ENCODE measurements at regions not wholly inside any gene's neighbourhood (a gene's known extent, or its start where the extent isn't known, plus 50 kb on each side); places are given as distances from the start of the nearest gene placed in this dataset.

DNA sequence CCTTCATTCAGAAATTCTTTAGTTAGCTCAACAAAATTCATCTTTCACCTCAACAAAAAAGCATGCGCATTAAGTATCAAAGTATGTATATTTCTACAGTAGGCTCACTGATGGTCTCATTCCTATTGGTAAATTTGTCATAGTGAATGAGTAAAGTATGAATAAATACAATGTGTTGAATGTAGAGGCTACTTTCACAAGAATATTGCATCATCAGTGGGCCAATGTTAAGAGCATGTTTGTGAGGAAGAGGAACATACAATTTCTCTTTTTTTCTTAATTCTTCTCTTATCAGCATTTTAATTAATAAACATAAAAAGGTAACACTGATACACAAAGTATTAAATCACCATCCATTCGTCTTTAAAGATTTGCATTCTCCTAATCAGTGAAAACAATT is 505.1 kb downstream of the CETN3 start:
- no peak for DNase-seq

DNA sequence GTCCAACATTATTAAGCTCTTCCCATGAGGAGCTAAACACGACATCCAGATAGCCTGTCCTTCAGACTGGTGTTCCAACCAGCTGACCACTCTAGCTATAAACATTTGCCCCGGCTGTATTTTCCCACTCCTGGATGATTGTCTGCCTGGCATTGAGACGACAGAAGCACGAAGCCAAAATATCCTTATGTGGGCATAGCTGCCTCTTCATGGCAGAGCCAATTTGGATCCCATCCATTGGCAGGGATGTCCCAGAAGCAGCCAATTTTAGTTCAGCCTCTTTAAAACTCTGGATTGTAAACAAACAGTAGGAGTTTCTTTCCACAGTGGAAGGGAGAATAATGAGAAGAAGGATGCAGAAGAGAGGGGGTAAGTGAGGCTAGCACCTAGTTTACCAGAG is 507.6 kb downstream of the CETN3 start:
- DNase-seq, result no peak

GRCh38 chr5:89901346-89901745 is 508.2 kb downstream of the CETN3 start:
- no peak for DNase-seq

- no peak for DNase-seq
These were observed 509.2 kb downstream of the CETN3 start for GRCh38 chr5:89900346-89900745.

DNA sequence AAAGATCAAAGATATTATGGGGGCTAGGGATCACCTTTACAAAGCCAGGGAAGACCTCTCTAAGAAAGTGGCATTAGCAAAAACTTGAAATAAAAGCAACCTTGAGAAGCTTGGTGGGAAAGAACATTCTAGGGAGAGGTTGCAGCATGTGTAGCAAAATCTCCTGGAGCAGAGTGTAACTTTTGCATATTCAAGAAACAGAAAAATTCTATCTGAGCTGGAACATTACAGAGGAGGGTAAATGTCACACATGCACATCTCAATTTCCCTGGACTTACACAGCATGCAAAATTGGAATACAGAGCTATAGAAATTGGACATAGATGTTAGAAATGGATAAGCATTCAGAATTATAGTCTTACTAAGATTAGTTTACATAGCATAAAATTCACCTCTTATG is 510.0 kb downstream of the CETN3 start:
- no peak for DNase-seq

DNA sequence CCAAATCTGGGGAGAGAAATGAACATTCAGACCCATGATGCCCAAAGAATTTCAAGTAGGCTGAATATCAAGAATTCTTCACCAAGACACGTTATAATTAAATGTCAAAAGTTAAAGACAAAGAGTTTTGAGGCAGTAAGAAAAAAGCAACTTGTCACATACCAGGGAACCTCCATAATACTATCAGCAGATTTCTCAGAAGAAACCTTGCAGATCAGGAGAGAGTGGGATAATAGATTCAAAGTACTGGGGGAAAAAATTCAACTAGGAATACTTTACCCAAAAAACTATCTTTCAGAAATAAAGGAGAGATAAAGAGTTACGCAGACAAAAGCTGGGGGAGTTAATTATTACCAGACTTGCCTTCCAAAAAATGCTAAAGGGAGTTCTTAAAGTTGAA is 516.0 kb downstream of the CETN3 start:
- no peak for DNase-seq

DNA sequence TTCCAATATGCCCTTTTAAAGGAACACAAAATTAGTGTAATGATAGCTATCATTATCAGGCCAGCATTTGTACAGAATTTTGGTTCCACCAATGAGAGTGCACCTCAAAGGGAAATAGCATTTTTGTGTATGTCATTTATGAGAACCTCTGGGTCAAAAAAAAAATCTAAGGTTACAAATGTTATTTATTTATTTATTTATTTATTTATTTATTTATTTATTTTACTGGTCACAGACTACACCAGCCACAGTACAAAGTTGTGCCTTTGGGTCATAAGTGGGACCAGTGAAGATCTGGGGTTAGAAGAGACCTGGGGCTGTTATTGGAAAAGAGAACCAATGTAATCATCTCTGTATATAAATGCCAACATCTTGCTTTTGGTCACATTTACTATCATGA is 523.9 kb downstream of the CETN3 start:
- no peak for DNase-seq

GRCh38 chr5:89883967-89884366 is 525.6 kb downstream of the CETN3 start:
- DNase-seq, result no peak

- no peak for DNase-seq
These were observed 531.1 kb downstream of the CETN3 start for GRCh38 chr5:89878140-89879132.

DNA sequence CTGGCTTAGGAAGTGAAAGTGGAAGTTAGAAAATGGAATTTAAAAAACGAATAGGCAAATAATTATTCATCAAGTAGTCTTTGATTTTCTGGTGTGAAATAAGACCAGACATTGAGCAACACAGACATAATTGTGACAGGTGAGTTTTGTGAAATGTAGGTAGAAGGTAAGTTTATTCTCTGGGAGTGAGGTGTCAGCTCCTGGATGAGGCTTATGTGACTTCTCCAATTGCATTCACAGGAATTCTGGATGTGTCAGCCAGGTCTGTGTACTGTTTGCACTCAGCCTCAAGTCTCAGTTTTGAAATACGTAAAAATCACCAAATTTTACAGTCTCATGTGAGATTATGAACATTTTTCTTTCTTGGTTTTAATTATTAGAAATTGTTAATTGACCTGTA is 537.6 kb downstream of the CETN3 start:
- DNase-seq, result no peak

DNA sequence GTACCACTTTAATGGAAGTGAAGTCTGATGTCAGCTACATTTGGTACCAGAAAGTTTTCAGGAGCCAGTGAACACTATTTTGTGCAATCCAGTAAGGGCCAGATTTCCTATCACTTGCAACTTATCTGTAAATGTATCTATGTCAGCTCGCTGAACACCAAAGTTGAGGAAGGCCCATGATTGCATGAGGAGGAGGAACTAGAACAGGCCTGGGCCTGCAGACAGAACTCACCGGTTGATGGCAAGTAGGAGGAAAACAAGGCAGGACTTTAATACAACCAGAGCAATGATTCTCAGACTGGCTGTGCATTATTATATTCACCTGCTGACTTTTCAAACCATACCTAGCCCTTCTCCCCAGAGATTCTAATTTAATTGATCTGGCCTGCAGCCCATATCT is 540.2 kb downstream of the CETN3 start:
- no peak for DNase-seq

GRCh38 chr5:89866410-89866809 is 543.1 kb downstream of the CETN3 start:
- no peak for DNase-seq

DNA sequence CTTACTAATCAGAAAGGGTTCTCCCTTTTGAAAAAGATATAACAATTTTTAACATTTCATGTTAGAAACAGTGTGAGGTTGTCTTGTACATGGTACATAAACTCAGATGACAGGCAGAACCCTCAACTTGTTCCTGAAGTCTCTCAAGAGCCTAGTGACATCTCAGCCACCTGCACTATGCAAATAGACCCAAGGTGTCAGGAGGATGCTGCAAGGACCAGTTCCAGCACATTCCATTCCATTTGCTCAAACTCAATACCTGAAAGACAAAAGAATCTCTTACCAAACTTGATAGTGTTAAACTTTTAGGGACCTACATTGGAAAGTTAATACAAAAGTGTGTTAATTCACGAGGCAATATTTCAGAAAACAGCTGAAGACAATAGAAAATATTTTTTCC is 544.6 kb downstream of the CETN3 start:
- no peak for DNase-seq

GRCh38 chr5:89857790-89858189 is 551.8 kb downstream of the CETN3 start:
- DNase-seq, result no peak

DNA sequence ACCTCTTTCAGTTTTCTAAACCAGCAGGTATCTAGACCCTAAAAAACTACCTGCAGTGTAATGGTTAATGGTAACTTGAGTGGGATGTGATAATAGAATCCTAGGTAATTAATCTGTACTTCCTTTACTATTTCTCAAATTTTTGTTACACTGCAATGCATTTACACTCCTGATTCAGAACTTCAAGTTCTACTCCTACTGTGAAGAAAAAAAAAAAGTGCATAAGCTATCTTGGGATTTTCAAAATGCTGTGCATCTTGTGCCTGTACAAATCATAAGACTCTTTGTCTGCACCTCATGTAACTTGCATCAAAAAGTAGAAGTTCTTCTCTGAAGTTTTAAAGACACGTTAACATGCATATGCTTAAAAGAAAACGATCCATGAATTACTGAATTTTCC is 554.1 kb downstream of the CETN3 start:
- no peak for DNase-seq

DNA sequence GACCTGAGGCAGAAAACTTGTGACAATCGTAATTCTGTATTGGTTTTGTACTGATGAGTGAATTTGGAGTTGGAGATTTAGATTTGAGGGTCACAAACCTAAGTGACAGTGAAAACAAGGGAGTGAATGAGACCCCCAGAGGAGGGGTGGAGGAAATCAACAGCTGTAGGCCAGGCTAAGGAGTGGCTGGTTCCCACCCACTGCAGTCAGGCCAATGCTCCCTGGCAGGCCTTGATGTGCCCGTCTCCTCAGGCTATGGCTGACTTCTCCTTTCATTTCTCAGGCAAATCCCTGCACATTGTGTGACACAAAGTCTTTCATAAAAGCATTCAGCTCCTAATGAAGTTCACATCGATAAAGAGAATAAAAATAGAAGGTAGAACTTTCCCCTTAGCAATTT is 557.6 kb downstream of the CETN3 start:
- no peak for DNase-seq

DNA sequence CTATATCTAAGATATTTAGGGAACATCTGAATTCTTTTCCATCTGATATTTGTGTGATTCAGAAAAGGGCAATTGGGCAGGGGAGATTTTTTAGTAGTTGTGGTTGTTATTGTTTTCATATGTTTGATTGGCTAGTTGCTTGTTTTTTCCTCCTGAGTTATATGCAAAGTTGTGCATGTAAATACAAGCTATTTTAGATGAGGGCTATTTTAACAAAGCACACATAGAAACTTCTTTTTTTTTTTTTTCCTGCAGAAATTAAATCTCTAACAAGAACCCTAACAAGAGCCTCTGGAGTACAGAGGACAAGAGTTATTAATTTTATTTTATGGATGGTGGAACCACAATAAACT is 559.1 kb downstream of the CETN3 start:
- no peak for DNase-seq

DNA sequence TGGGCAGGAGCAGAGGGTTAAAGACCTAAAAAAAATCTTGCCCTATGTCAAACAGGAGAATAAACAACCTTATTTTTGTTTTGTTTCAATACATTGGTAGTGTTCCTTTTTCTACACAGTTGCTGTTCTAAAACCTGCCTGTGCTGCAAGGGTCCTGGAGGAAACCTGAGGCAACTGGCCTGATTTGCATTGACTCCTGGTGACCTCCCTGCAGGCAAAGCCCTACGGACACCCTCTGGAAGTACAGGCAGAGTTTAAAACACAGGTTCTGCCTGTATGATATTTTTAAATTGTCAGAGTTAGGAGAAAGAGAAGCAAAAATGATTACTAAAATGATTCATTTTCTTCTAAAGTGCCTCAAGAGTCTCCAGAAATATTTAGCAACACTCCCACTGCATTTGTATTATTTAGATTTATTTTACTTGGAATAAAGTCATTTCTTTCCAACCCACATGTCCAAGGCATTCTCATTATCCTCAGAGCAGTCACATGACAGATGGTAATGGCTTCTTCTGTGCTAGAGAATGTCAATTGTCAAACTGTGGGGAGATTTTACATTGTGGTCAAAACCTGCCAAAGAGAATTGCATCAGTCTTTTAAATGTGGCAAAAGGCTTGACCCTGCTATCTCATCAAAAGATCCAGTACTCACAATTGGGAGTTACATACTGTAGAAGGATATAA is 559.6 kb downstream of the CETN3 start:
- DNase-seq, result no peak

DNA sequence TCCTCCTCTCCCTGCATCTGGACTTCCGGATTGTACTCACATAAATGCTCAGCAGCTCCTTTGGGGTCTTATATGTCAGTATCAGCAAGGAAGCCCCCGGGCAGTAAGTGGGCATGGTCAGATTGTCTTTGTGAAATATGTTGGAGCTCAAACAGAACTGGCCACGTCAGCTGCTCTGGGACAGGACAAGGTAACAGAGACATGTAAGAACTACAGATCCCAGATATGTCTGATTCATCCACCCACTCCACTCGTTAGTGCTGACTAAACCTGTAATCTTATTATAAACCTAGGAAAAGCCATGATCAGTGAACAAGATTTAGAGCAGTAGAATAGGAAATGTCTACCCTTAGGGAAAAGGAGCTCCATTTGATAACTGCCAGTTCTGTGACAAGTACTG is 561.8 kb downstream of the CETN3 start:
- DNase-seq, result no peak

DNA sequence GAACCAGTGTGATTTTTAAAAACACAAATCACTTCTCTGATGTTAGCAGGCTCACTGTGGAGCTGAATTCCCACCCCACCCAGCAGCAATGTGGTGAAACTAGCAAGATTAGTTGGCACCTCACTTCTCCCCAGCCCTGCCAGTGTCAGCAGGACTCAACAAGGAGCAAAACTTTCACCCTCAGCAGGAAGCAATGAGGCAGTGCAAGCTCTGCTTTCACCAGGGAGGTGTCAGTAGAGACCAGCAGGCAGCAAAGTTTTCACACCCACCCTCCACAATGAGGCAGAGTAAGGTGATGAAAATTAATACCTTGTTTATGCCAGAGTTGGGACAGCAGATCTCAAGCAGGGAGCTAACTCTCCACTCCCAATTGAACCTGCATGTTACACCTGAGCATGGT is 565.0 kb downstream of the CETN3 start:
- DNase-seq, result no peak

- no peak for DNase-seq
These were observed 567.0 kb downstream of the CETN3 start for GRCh38 chr5:89842531-89842930.

DNA sequence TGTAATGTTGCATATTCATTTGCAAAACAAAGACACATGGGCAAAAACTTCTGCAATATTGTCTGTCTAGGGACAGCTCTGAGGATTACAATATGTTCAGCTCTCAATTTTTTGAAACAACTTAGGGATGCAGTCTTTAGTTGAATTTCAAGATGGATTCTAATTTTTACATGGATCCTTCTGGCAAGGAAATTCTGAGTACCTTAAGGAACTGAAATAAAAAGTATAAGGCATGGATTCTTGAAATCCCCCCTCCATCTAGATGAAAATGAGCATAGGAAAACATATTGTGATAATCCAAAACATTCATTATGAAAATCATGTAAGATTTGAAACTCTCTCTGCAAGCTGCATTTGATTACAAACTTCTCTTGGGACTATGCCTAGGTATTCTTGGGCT is 568.6 kb downstream of the CETN3 start:
- DNase-seq, result no peak

- no peak for DNase-seq
These were observed 578.9 kb downstream of the CETN3 start for GRCh38 chr5:89830691-89831090.

DNA sequence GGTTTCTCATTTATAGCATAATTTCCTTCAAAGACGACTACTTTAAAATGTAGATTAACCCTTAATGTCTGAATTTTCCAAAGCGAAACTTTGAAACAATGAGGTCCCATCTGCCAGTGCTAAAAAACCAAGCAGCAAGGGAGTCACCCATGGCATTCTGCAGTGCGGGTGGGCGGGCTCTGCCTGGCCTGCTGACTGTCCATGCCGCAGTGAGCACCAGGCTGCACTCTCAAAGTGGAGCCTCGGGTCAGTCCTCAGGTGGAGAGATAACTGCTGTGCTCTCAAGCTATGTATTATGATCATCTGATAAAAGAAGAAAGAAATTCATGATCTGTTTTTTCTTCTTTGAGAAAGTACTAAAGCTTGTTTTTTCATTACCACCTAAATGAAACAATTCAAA is 581.6 kb downstream of the CETN3 start:
- no peak for DNase-seq

Measured in central memory CD4-positive, alpha-beta T cell (primary cell).